ENCODE measurements at regions not wholly inside any gene's neighbourhood (a gene's known extent, or its start where the extent isn't known, plus 50 kb on each side); places are given as distances from the start of the nearest gene placed in this dataset.

- TF ChIP-seq, protein P1, sequence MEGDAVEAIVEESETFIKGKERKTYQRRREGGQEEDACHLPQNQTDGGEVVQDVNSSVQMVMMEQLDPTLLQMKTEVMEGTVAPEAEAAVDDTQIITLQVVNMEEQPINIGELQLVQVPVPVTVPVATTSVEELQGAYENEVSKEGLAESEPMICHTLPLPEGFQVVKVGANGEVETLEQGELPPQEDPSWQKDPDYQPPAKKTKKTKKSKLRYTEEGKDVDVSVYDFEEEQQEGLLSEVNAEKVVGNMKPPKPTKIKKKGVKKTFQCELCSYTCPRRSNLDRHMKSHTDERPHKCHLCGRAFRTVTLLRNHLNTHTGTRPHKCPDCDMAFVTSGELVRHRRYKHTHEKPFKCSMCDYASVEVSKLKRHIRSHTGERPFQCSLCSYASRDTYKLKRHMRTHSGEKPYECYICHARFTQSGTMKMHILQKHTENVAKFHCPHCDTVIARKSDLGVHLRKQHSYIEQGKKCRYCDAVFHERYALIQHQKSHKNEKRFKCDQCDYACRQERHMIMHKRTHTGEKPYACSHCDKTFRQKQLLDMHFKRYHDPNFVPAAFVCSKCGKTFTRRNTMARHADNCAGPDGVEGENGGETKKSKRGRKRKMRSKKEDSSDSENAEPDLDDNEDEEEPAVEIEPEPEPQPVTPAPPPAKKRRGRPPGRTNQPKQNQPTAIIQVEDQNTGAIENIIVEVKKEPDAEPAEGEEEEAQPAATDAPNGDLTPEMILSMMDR (IDR thresholded peaks at IDR 0.05; ENCODE audit: borderline replicate concordance, extremely low read depth, low read length, poor library complexity, severe bottlenecking), result no peak
- TF ChIP-seq EZH2 (IDR thresholded peaks at IDR 0.05; ENCODE audit: borderline replicate concordance, low read depth, low read length, severe bottlenecking), result no peak
Measured at GRCh38 chr14:28467611-28468010, 299.0 kb upstream of the FOXG1 start.
